Medulla oblongata (tissue), 1 donor: ENCODE measurements at regions not wholly inside any gene's neighbourhood (a gene's known extent, or its start where the extent isn't known, plus 50 kb on each side); places are given as distances from the start of the nearest gene placed in this dataset.
A peak's percentile ranks its signal among the peaks of the same experiment; 100 is the strongest.

Source experiments
- DNase-seq: peaks from one replicate; pipeline ENCODE4 v3.0.0-alpha.2; 2015; ENCODE audit errors: extremely low spot score

GRCh38 chr12:27382924-27383323 is 50.3 kb downstream of the BMAL2 start:
- DNase-seq = no peak

GRCh38 chr12:27383429-27384260 is 51.0 kb downstream of the BMAL2 start:
- peak; percentile 73 for DNase-seq

GRCh38 chr12:27384261-27384590 is 51.6 kb downstream of the BMAL2 start:
- DNase-seq = no peak

GRCh38 chr12:27385766-27386564 is 53.3 kb downstream of the BMAL2 start:
- no peak for DNase-seq

DNA sequence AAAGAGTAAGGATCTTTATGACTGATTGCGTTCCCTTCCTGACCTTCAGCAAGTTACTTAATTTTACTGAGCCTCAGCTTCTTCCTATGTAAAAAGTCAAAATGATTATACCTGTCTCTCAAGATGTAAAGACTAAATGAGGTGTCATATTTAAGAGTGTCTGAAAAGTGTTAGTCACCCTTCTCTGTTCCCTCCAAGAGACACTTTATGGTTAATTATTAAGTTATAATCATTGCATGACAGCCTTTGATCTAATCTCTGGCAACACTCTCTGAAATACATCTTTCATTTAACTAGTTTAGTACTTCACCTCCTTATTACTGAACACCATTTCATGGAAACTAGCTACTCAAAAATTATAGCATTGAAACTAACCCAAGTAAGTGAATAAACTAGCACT is 54.8 kb downstream of the BMAL2 start:
- DNase-seq = no peak

DNA sequence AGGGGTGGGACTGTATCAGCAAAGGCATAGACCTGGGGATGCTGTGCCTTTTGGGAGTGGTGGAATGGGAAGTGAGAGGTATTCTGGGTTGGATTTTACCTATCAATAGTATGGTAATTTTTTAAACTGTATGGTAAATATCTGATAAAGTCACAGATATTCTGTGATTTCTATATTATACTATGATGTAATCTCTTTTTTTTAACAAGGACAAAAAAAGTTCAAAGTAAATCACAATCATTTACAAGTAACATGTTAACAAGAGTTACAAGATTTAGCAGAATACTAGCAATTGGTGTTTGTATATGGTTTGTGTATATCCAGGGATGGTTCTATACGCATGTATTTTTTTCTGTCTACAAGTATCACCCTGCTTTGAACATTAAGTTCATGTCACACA is 56.0 kb downstream of the BMAL2 start:
- no peak for DNase-seq

- DNase-seq = no peak
Observed at GRCh38 chr12:27394676-27395075, 51.9 kb upstream of the SMCO2 start.

GRCh38 chr12:27396216-27396815 is 50.2 kb upstream of the SMCO2 start:
- no peak for DNase-seq
